ENCODE measurements at regions not wholly inside any gene's neighbourhood (a gene's known extent, or its start where the extent isn't known, plus 50 kb on each side); places are given as distances from the start of the nearest gene placed in this dataset.

- no peak for TF ChIP-seq ZNF609 (CRISPR knock-in tag; IDR thresholded peaks at IDR 0.05; ENCODE audit: borderline replicate concordance)
- TF ChIP-seq AGO1 (IDR thresholded peaks at IDR 0.05; ENCODE audit: low read depth, low read length, poor library complexity, severe bottlenecking): no peak
- no peak for TF ChIP-seq GFI1 (CRISPR knock-in tag; IDR thresholded peaks at IDR 0.05; ENCODE audit: borderline replicate concordance)
- no peak for TF ChIP-seq ZNF782 (CRISPR knock-in tag; IDR thresholded peaks at IDR 0.05; ENCODE audit: borderline replicate concordance)
- TF ChIP-seq KAT8 (CRISPR knock-in tag; IDR thresholded peaks at IDR 0.05): no peak
- TF ChIP-seq ZNF142 (CRISPR knock-in tag; IDR thresholded peaks at IDR 0.05): no peak
- TF ChIP-seq PAF1 (CRISPR knock-in tag; IDR thresholded peaks at IDR 0.05): no peak
Measured at GRCh38 chr2:6384341-6384740, 481.4 kb downstream of the CMPK2 start (continued).

Data from HepG2 (cell line).